Hepatocyte (in vitro differentiated cells): ENCODE measurements at regions not wholly inside any gene's neighbourhood (a gene's known extent, or its start where the extent isn't known, plus 50 kb on each side); places are given as distances from the start of the nearest gene placed in this dataset.

Source experiments
- CTCF ChIP-seq: fragments of 200-600 bp; sonication (generic); IDR thresholded peaks from 2 replicates; pipeline ENCODE4 v1.5.1; 2016; ENCODE audit warnings: antibody characterized with exemption, mild to moderate bottlenecking; ENCODE audit not compliant: poor library complexity
- EZH2 ChIP-seq: fragments of 200-600 bp; sonication (generic); IDR thresholded peaks from 2 replicates; pipeline ENCODE4 v1.6.1; 2016; ENCODE audit warnings: antibody characterized with exemption, mild to moderate bottlenecking, borderline replicate concordance

DNA sequence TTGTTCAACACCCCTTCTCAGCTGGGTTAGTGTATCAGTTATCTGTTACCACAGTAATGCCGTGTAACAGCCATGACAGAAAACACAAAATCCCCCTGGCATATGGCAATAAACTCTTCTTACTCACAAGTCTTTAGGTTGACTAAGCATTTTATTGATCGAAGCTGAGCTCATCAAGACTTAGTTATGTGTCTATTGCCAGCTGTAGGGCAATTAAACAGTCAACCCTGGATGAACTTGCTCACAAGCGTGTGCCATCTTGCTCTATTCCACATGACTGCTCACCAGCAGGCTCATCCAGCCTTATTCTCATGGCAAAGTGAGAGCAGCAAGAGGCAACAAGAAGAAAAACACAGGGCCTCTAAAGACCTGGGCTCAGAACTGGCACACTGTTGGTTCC lies 333.8 kb upstream of the PTBP2 start:
- no peak for TF ChIP-seq EZH2
- no peak for TF ChIP-seq CTCF
